Prostate gland (tissue), 2 donors: ENCODE measurements at regions not wholly inside any gene's neighbourhood (a gene's known extent, or its start where the extent isn't known, plus 50 kb on each side); places are given as distances from the start of the nearest gene placed in this dataset.

Source experiments
- CTCF ChIP-seq, 4 experiments: fragments of 200-600 bp in 2 of 4; fragments of 450-650 bp in 2 of 4; sonication (generic) in 2 of 4; IDR thresholded peaks; 1 replicate in 3 of 4; 2 replicates in 1 of 4; pipeline ENCODE4 v1.5.1; 2016 to 2019; ENCODE audit warnings: antibody characterized with exemption in 4 of 4, mild to moderate bottlenecking in 2 of 4, moderate library complexity in 2 of 4
- POLR2A ChIP-seq: fragments of 450-650 bp; IDR thresholded peaks from one replicate; pipeline ENCODE4 v1.6.1; 2016; ENCODE audit warnings: antibody characterized with exemption, mild to moderate bottlenecking

DNA sequence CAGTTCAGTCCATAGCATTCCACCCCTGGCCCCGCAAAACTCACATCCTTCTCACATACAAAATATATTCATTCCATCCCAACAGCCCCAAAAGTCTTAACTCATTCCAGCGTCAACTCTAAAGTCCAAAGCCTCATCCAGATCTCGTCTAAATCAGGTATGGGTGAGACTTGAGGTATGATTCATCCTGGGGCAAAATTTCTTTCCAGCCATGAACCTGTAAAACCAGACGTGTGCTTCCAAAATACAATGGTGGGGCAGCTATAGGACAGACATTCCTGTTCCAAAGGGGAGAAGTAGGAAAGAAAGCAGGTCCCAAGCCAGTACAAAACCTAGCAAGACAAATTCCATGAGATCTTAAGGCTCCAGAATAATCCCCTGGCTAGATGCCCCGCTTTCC lies 76.9 kb downstream of the CLDN34 start:
- no peak for TF ChIP-seq POLR2A
- no peak for TF ChIP-seq CTCF (IDR thresholded peaks at IDR 0.05)
